ENCODE measurements at regions not wholly inside any gene's neighbourhood (a gene's known extent, or its start where the extent isn't known, plus 50 kb on each side); places are given as distances from the start of the nearest gene placed in this dataset.
"Not testable (repeated sequence)": the region's sequence is repeated elsewhere in the genome, so short reads cannot be mapped to it uniquely, and the experiment has no call there.

- intact Hi-C loops (cut with DNase I; ENCODE audit: low total_unique reads) (no loop called here), in situ Hi-C loops (cut with MboI; ENCODE audit: low pct_ligation_motif_present in 1 of 4, low pct_unique_long_range_greater_than_20kb in 1 of 4, low sequenced_read_pairs in 3 of 4) (no loop called here)
- no peaks in the 10 kb centered on the region for H3K36me3 ChIP-seq
- no peak overlapping the region for H3K4me3 ChIP-seq
- no peaks in the 10 kb centered on the region for H3K4me1 ChIP-seq
- no peak for TF ChIP-seq CTCF (IDR thresholded peaks at IDR 0.05)
- no peak for TF ChIP-seq POLR2A (IDR thresholded peaks at IDR 0.05)
- TF ChIP-seq EP300 (IDR thresholded peaks at IDR 0.05; ENCODE audit: low read depth): no peak
- no peak for TF ChIP-seq POLR2AphosphoS5 (IDR thresholded peaks at IDR 0.05)
- H3K27me3 ChIP-seq: no peaks in the 10 kb centered on the region
- no peak for DNase-seq
- peaks cover 0 to 4% of the 10 kb centered on the region in 2 donors for H3K9me3 ChIP-seq
- no peak overlapping the region for H3K27ac ChIP-seq
Measured at GRCh38 chr5:164326219-164326618, 820.8 kb downstream of the MAT2B start.

GRCh38 chr5:164327166-164327565 is 821.7 kb downstream of the MAT2B start:
- DNase-seq; H3K4me3 ChIP-seq; H3K4me1 ChIP-seq; H3K9me3 ChIP-seq; H3K27ac ChIP-seq; in situ Hi-C loops (cut with MboI; ENCODE audit: low pct_ligation_motif_present in 1 of 4, low pct_unique_long_range_greater_than_20kb in 1 of 4, low sequenced_read_pairs in 3 of 4); intact Hi-C loops (cut with DNase I; ENCODE audit: low total_unique reads); H3K36me3 ChIP-seq; H3K27me3 ChIP-seq: not testable (repeated sequence)
- 84 to 90% methylated on average over 3 to 5 of the region's 5 CpGs for WGBS, 2 donors (ENCODE audit: low coverage in 1 of 2)

GRCh38 chr5:164332349-164333196 is 827.2 kb downstream of the MAT2B start:
- Histone ChIP-seq H3K27ac (no peak overlapping the region), H3K4me3 (no peak overlapping the region), H3K27me3 (no peaks in the 10 kb centered on the region), H3K36me3 (no peaks in the 10 kb centered on the region), H3K4me1 (no peaks in the 10 kb centered on the region), H3K9me3 (peaks cover 0 to 4% of the 10 kb centered on the region in 2 donors)
- intact Hi-C loops (cut with DNase I; ENCODE audit: low total_unique reads) (no loop called here), in situ Hi-C loops (cut with MboI; ENCODE audit: low pct_ligation_motif_present in 1 of 4, low pct_unique_long_range_greater_than_20kb in 1 of 4, low sequenced_read_pairs in 3 of 4) (no loop called here)
- no peak for DNase-seq
- TF ChIP-seq EP300 (IDR thresholded peaks at IDR 0.05; ENCODE audit: low read depth) (no peak), POLR2AphosphoS5 (IDR thresholded peaks at IDR 0.05) (no peak), POLR2A (IDR thresholded peaks at IDR 0.05) (no peak), CTCF (IDR thresholded peaks at IDR 0.05) (no peak)
- 79 to 86% methylated on average over 4 of the region's 4 CpGs for WGBS, 2 donors (ENCODE audit: low coverage in 1 of 2)

GRCh38 chr5:164335837-164336236 is 830.4 kb downstream of the MAT2B start:
- in situ Hi-C loops (cut with MboI; ENCODE audit: low pct_ligation_motif_present in 1 of 4, low pct_unique_long_range_greater_than_20kb in 1 of 4, low sequenced_read_pairs in 3 of 4): no loop called here

More at GRCh38 chr5:164335837-164336236, 830.4 kb downstream of the MAT2B start:
- intact Hi-C loops (cut with DNase I; ENCODE audit: low total_unique reads): no loop called here
- no peak for TF ChIP-seq POLR2AphosphoS5 (IDR thresholded peaks at IDR 0.05)
- no peak for TF ChIP-seq EP300 (IDR thresholded peaks at IDR 0.05; ENCODE audit: low read depth)
- no peak for TF ChIP-seq CTCF (IDR thresholded peaks at IDR 0.05)
- TF ChIP-seq POLR2A (IDR thresholded peaks at IDR 0.05): no peak
- Histone ChIP-seq H3K4me3 (no peak overlapping the region), H3K27me3 (no peaks in the 10 kb centered on the region), H3K27ac (no peak overlapping the region), H3K36me3 (no peaks in the 10 kb centered on the region), H3K4me1 (no peaks in the 10 kb centered on the region), H3K9me3 (no peaks in the 10 kb centered on the region)
- WGBS, 2 donors (ENCODE audit: low coverage in 1 of 2): 57% methylated on average over 1 of the region's 1 CpG
- DNase-seq: no peak

Measured in transverse colon (tissue), 4 donors.